ENCODE measurements at regions not wholly inside any gene's neighbourhood (a gene's known extent, or its start where the extent isn't known, plus 50 kb on each side); places are given as distances from the start of the nearest gene placed in this dataset.

- TF ChIP-seq PRDM10 (tag by site-specific recombination; IDR thresholded peaks at IDR 0.05) (no peak), REPIN1 (tag by site-specific recombination; IDR thresholded peaks at IDR 0.05; ENCODE audit: low read depth) (no peak), GLIS2 (tag by site-specific recombination; IDR thresholded peaks at IDR 0.05) (0 out of 2 replicates have a peak, but pooled peaks have one; percentile 13), GLIS1 (tag by site-specific recombination; IDR thresholded peaks at IDR 0.05) (peak; percentile 80), OVOL3 (tag by site-specific recombination; IDR thresholded peaks at IDR 0.05) (no peak), ZNF391 (tag by site-specific recombination; IDR thresholded peaks at IDR 0.05; ENCODE audit: borderline replicate concordance, low read depth) (no peak), SCRT1 (tag by site-specific recombination; IDR thresholded peaks at IDR 0.05; ENCODE audit: borderline replicate concordance) (no peak), BCL11A (tag by site-specific recombination; IDR thresholded peaks at IDR 0.05; ENCODE audit: low read depth) (no peak), ZNF404 (tag by site-specific recombination; IDR thresholded peaks at IDR 0.05) (no peak), ZNF664 (tag by site-specific recombination; IDR thresholded peaks at IDR 0.05) (no peak), ZNF266 (tag by site-specific recombination; IDR thresholded peaks at IDR 0.05; ENCODE audit: low read depth) (no peak), ZBTB49 (tag by site-specific recombination; IDR thresholded peaks at IDR 0.05; ENCODE audit: low read depth) (no peak), SP7 (tag by site-specific recombination; IDR thresholded peaks at IDR 0.05) (no peak), ZIC2 (tag by site-specific recombination; IDR thresholded peaks at IDR 0.05) (peak; percentile 70), INSM2 (tag by site-specific recombination; IDR thresholded peaks at IDR 0.05) (no peak)
- no peak overlapping the region for H3K4me3 ChIP-seq (ENCODE audit: low read depth, low read length)
- ChIA-PET POLR2A (no interaction called here), CTCF (interaction anchor here (0.7 to 1.3 kb wide), 5 partner anchors 13 to 99 kb away, joined by 3 to 4 read pairs (median 3); no protein-coding TSS in a partner anchor)
- H3K36me3 ChIP-seq (ENCODE audit: control insufficient read depth in 2 of 2, insufficient read depth in 1 of 2, low read length in 2 of 2) = no peaks in the 10 kb centered on the region
- no peaks in the 10 kb centered on the region for H3K9me3 ChIP-seq (ENCODE audit: control insufficient read depth, insufficient read depth, low read depth, low read length)
- no peaks in the 10 kb centered on the region for H3K4me1 ChIP-seq (ENCODE audit: control insufficient read depth, insufficient read depth, low read length)
- no peak overlapping the region for H3K27ac ChIP-seq (ENCODE audit: extremely low read depth, low read depth, low read length)
Observed at GRCh38 chr22:23389271-23390071, 190.6 kb downstream of the IGLL1 start.

GRCh38 chr22:23388517-23388890 is 191.6 kb downstream of the IGLL1 start:
- H3K9me3 ChIP-seq (ENCODE audit: control insufficient read depth, insufficient read depth, low read depth, low read length) = no peaks in the 10 kb centered on the region
- ChIA-PET CTCF (interaction anchor here (1.1 kb wide), 1 partner anchor 429 kb away, joined by 4 read pairs; no protein-coding TSS in a partner anchor), POLR2A (no interaction called here)
- H3K36me3 ChIP-seq (ENCODE audit: control insufficient read depth in 2 of 2, insufficient read depth in 1 of 2, low read length in 2 of 2) = no peaks in the 10 kb centered on the region
- TF ChIP-seq YY2 (tag by site-specific recombination; IDR thresholded peaks at IDR 0.05) = no peak
- TF ChIP-seq ZNF174 (tag by site-specific recombination; IDR thresholded peaks at IDR 0.05) = no peak
- no peak for TF ChIP-seq ZNF473 (tag by site-specific recombination; IDR thresholded peaks at IDR 0.05)
- no peak for TF ChIP-seq ZNF24 (tag by site-specific recombination; IDR thresholded peaks at IDR 0.05)
- no peak for TF ChIP-seq ZNF266 (tag by site-specific recombination; IDR thresholded peaks at IDR 0.05; ENCODE audit: low read depth)
- no peak for TF ChIP-seq ZBTB26 (tag by site-specific recombination; optimal IDR thresholded peaks at IDR 0.05)
- TF ChIP-seq ZEB2 (tag by site-specific recombination; IDR thresholded peaks at IDR 0.05) = no peak
- no peak for TF ChIP-seq ZNF112 (tag by site-specific recombination; IDR thresholded peaks at IDR 0.05)
- H3K4me3 ChIP-seq (ENCODE audit: low read depth, low read length) = no peak overlapping the region
- no peak overlapping the region for H3K27ac ChIP-seq (ENCODE audit: extremely low read depth, low read depth, low read length)
- no peaks in the 10 kb centered on the region for H3K4me1 ChIP-seq (ENCODE audit: control insufficient read depth, insufficient read depth, low read length)

Data from HEK293 (cell line).